ENCODE measurements at regions not wholly inside any gene's neighbourhood (a gene's known extent, or its start where the extent isn't known, plus 50 kb on each side); places are given as distances from the start of the nearest gene placed in this dataset.

- H3K36me3 Mint-ChIP-seq: no peaks in the 10 kb centered on the region
- H3K9me3 Mint-ChIP-seq: peaks cover 0 to 1% (median 0%) of the 10 kb centered on the region in 6 donors
- H3K4me3 Mint-ChIP-seq: no peak overlapping the region
- H3K27ac Mint-ChIP-seq: no peak overlapping the region
- DNase-seq: no peak
- no peaks in the 10 kb centered on the region for H3K4me1 Mint-ChIP-seq
- no peaks in the 10 kb centered on the region for H3K27me3 Mint-ChIP-seq (ENCODE audit: low read depth in 3 of 3)
Observed at GRCh38 chr6:88361298-88361697, 195.2 kb upstream of the CNR1 start.

- no peaks in the 10 kb centered on the region for H3K4me1 Mint-ChIP-seq
- H3K27me3 Mint-ChIP-seq (ENCODE audit: low read depth in 3 of 3): peaks cover 0 to 2% (median 0%) of the 10 kb centered on the region in 3 donors
- no peak overlapping the region for H3K4me3 Mint-ChIP-seq
- no peaks in the 10 kb centered on the region for H3K36me3 Mint-ChIP-seq
- DNase-seq: no peak
- no peak overlapping the region for H3K27ac Mint-ChIP-seq
- H3K9me3 Mint-ChIP-seq: peaks cover 0 to 2% (median 0%) of the 10 kb centered on the region in 6 donors
Observed at GRCh38 chr6:88360203-88360797, 194.2 kb upstream of the CNR1 start.

- no peak for DNase-seq
- Mint-ChIP-seq H3K27ac (no peak overlapping the region), H3K4me3 (no peak overlapping the region), H3K9me3 (peaks cover 0 to 3% (median under 1%) of the 10 kb centered on the region in 6 donors), H3K36me3 (no peaks in the 10 kb centered on the region), H3K4me1 (no peaks in the 10 kb centered on the region), H3K27me3 (ENCODE audit: low read depth in 3 of 3) (peaks cover 0 to 3% (median 0%) of the 10 kb centered on the region in 3 donors)
Observed at GRCh38 chr6:88359530-88360202, 193.5 kb upstream of the CNR1 start.

- H3K27me3 Mint-ChIP-seq (ENCODE audit: low read depth in 3 of 3): peaks cover 0 to 3% (median 0%) of the 10 kb centered on the region in 3 donors
- no peak for DNase-seq
- no peaks in the 10 kb centered on the region for H3K36me3 Mint-ChIP-seq
- peaks cover 0 to 3% (median under 1%) of the 10 kb centered on the region in 6 donors for H3K9me3 Mint-ChIP-seq
- no peak overlapping the region for H3K4me3 Mint-ChIP-seq
- no peak overlapping the region for H3K27ac Mint-ChIP-seq
- no peaks in the 10 kb centered on the region for H3K4me1 Mint-ChIP-seq
Observed at GRCh38 chr6:88358846-88359245, 192.7 kb upstream of the CNR1 start.

GRCh38 chr6:88349511-88349910 lies 183.4 kb upstream of the CNR1 start:
- Mint-ChIP-seq H3K4me1 (no peaks in the 10 kb centered on the region), H3K36me3 (no peaks in the 10 kb centered on the region), H3K27ac (no peak overlapping the region), H3K4me3 (no peak overlapping the region), H3K9me3 (peaks cover 0 to 11% (median 2%) of the 10 kb centered on the region in 6 donors), H3K27me3 (ENCODE audit: low read depth in 3 of 3) (peaks cover 0 to 1% (median 0%) of the 10 kb centered on the region in 3 donors)
- DNase-seq: no peak

GRCh38 chr6:88342336-88342735 lies 176.2 kb upstream of the CNR1 start:
- Mint-ChIP-seq H3K4me3 (no peak overlapping the region), H3K36me3 (no peaks in the 10 kb centered on the region)

GRCh38 chr6:88339761-88340160 lies 173.6 kb upstream of the CNR1 start:
- Mint-ChIP-seq H3K9me3 (peaks cover 0 to 6% (median 0%) of the 10 kb centered on the region in 6 donors), H3K27ac (no peak overlapping the region), H3K4me3 (no peak overlapping the region), H3K4me1 (no peaks in the 10 kb centered on the region), H3K36me3 (no peaks in the 10 kb centered on the region), H3K27me3 (ENCODE audit: low read depth in 3 of 3) (peaks cover 0 to 3% (median 2%) of the 10 kb centered on the region in 3 donors)
- DNase-seq: no peak

More at GRCh38 chr6:88342336-88342735, 176.2 kb upstream of the CNR1 start:
- peaks cover 0 to 2% (median 1%) of the 10 kb centered on the region in 3 donors for H3K27me3 Mint-ChIP-seq (ENCODE audit: low read depth in 3 of 3)
- no peaks in the 10 kb centered on the region for H3K4me1 Mint-ChIP-seq
- DNase-seq: no peak
- H3K27ac Mint-ChIP-seq: no peak overlapping the region
- peaks cover 0 to 6% (median 0%) of the 10 kb centered on the region in 6 donors for H3K9me3 Mint-ChIP-seq

- Mint-ChIP-seq H3K9me3 (peaks cover 0 to 5% (median under 1%) of the 10 kb centered on the region in 6 donors), H3K36me3 (no peaks in the 10 kb centered on the region), H3K27me3 (ENCODE audit: low read depth in 3 of 3) (peaks cover 0 to 4% (median under 1%) of the 10 kb centered on the region in 3 donors), H3K4me3 (no peak overlapping the region), H3K27ac (no peak overlapping the region), H3K4me1 (no peaks in the 10 kb centered on the region)
- no peak for DNase-seq
Observed at GRCh38 chr6:88321306-88321705, 155.2 kb upstream of the CNR1 start.

GRCh38 chr6:88311561-88311960 lies 145.4 kb upstream of the CNR1 start:
- peaks cover 0 to 6% (median 0%) of the 10 kb centered on the region in 6 donors for H3K9me3 Mint-ChIP-seq
- H3K4me1 Mint-ChIP-seq: no peaks in the 10 kb centered on the region
- no peak overlapping the region for H3K27ac Mint-ChIP-seq
- H3K27me3 Mint-ChIP-seq (ENCODE audit: low read depth in 3 of 3): peaks cover 0 to 3% (median 2%) of the 10 kb centered on the region in 3 donors
- DNase-seq: no peak
- no peaks in the 10 kb centered on the region for H3K36me3 Mint-ChIP-seq
- H3K4me3 Mint-ChIP-seq: no peak overlapping the region

GRCh38 chr6:88304520-88304919 lies 138.4 kb upstream of the CNR1 start:
- Mint-ChIP-seq H3K27ac (no peak overlapping the region), H3K4me1 (no peaks in the 10 kb centered on the region)

GRCh38 chr6:88302769-88303225 lies 136.7 kb upstream of the CNR1 start:
- Mint-ChIP-seq H3K9me3 (peaks cover 0 to 3% (median 0%) of the 10 kb centered on the region in 6 donors), H3K4me3 (no peak overlapping the region), H3K27me3 (ENCODE audit: low read depth in 3 of 3) (no peaks in the 10 kb centered on the region), H3K4me1 (no peaks in the 10 kb centered on the region), H3K36me3 (no peaks in the 10 kb centered on the region), H3K27ac (no peak overlapping the region)
- no peak for DNase-seq

More at GRCh38 chr6:88304520-88304919, 138.4 kb upstream of the CNR1 start:
- H3K27me3 Mint-ChIP-seq (ENCODE audit: low read depth in 3 of 3): peaks cover 0 to 1% (median 0%) of the 10 kb centered on the region in 3 donors
- peaks cover 0 to 6% (median 0%) of the 10 kb centered on the region in 6 donors for H3K9me3 Mint-ChIP-seq
- no peak for DNase-seq
- H3K36me3 Mint-ChIP-seq: no peaks in the 10 kb centered on the region
- H3K4me3 Mint-ChIP-seq: no peak overlapping the region

GRCh38 chr6:88301888-88302768 lies 136.0 kb upstream of the CNR1 start:
- Mint-ChIP-seq H3K4me3 (no peak overlapping the region), H3K27me3 (ENCODE audit: low read depth in 3 of 3) (no peaks in the 10 kb centered on the region), H3K4me1 (no peaks in the 10 kb centered on the region), H3K9me3 (peaks cover 0 to 3% (median 0%) of the 10 kb centered on the region in 6 donors), H3K27ac (no peak overlapping the region), H3K36me3 (no peaks in the 10 kb centered on the region)
- no peak for DNase-seq

GRCh38 chr6:88301256-88301655 lies 135.1 kb upstream of the CNR1 start:
- Mint-ChIP-seq H3K4me3 (no peak overlapping the region), H3K9me3 (peaks cover 0 to 3% (median 0%) of the 10 kb centered on the region in 6 donors), H3K4me1 (no peaks in the 10 kb centered on the region), H3K27ac (no peak overlapping the region), H3K27me3 (ENCODE audit: low read depth in 3 of 3) (no peaks in the 10 kb centered on the region), H3K36me3 (no peaks in the 10 kb centered on the region)
- DNase-seq: no peak
